ENCODE measurements at regions not wholly inside any gene's neighbourhood (a gene's known extent, or its start where the extent isn't known, plus 50 kb on each side); places are given as distances from the start of the nearest gene placed in this dataset.

GRCh38 chr6:151733680-151734320 is 73.7 kb upstream of the ESR1 start:
- no peak for TF ChIP-seq CTCF (IDR thresholded peaks at IDR 0.05; ENCODE audit: low read depth, low read length)
- no peak overlapping the region for H3K4me3 ChIP-seq (ENCODE audit: low read depth, low read length)

GRCh38 chr6:151738267-151738666 is 69.2 kb upstream of the ESR1 start:
- no peak for TF ChIP-seq CTCF (IDR thresholded peaks at IDR 0.05; ENCODE audit: low read depth, low read length)
- no peak overlapping the region for H3K4me3 ChIP-seq (ENCODE audit: low read depth, low read length)

- no peak for TF ChIP-seq CTCF (IDR thresholded peaks at IDR 0.05; ENCODE audit: low read depth, low read length)
- H3K4me3 ChIP-seq (ENCODE audit: low read depth, low read length), result no peak overlapping the region
These were observed 68.5 kb upstream of the ESR1 start for GRCh38 chr6:151738960-151739359.

GRCh38 chr6:151740820-151741219 is 66.7 kb upstream of the ESR1 start:
- H3K4me3 ChIP-seq (ENCODE audit: low read depth, low read length), result no peak overlapping the region
- TF ChIP-seq CTCF (IDR thresholded peaks at IDR 0.05; ENCODE audit: low read depth, low read length), result no peak

GRCh38 chr6:151747896-151748295 is 59.6 kb upstream of the ESR1 start:
- no peak for TF ChIP-seq CTCF (IDR thresholded peaks at IDR 0.05; ENCODE audit: low read depth, low read length)
- no peak overlapping the region for H3K4me3 ChIP-seq (ENCODE audit: low read depth, low read length)

- no peak for TF ChIP-seq CTCF (IDR thresholded peaks at IDR 0.05; ENCODE audit: low read depth, low read length)
- no peak overlapping the region for H3K4me3 ChIP-seq (ENCODE audit: low read depth, low read length)
These were observed 58.1 kb upstream of the ESR1 start for GRCh38 chr6:151749341-151749740.

- no peak for TF ChIP-seq CTCF (IDR thresholded peaks at IDR 0.05; ENCODE audit: low read depth, low read length)
These were observed 53.9 kb upstream of the ESR1 start for GRCh38 chr6:151753581-151753980.

More at GRCh38 chr6:151753581-151753980, 53.9 kb upstream of the ESR1 start:
- no peak overlapping the region for H3K4me3 ChIP-seq (ENCODE audit: low read depth, low read length)
